ENCODE measurements at regions not wholly inside any gene's neighbourhood (a gene's known extent, or its start where the extent isn't known, plus 50 kb on each side); places are given as distances from the start of the nearest gene placed in this dataset. TPM values are rescaled to one million over a fixed set of nuclear protein-coding genes. Genes with fewer than 3 reads are reported as not detected.

GRCh38 chr6:127058936-127059335, 59.5 kb upstream of the RSPO3 start:
- no peak overlapping the region for H3K4me2 ChIP-seq (ENCODE audit: insufficient read depth, low read length)
- no peaks in the 10 kb centered on the region for H3K27me3 ChIP-seq (ENCODE audit: insufficient read depth, low read length)
- H3K4me1 ChIP-seq (ENCODE audit: insufficient read depth, low read length): peaks cover 8% of the 10 kb centered on the region
- no peak for TF ChIP-seq CTCF (IDR thresholded peaks at IDR 0.05; ENCODE audit: extremely low read depth, low read depth, low read length)
- no peak overlapping the region for H3K27ac ChIP-seq (ENCODE audit: low read depth, low read length)
- H3K9me3 ChIP-seq (ENCODE audit: low read depth, low read length): no peaks in the 10 kb centered on the region
- no peak overlapping the region for H3K4me3 ChIP-seq (ENCODE audit: insufficient read depth, low read length)
- no peaks in the 10 kb centered on the region for H3K36me3 ChIP-seq (ENCODE audit: insufficient read depth, low read length)
- no peaks in the 10 kb centered on the region for H3K79me2 ChIP-seq (ENCODE audit: insufficient read depth, low read length)
- DNase-seq (ENCODE audit: insufficient read length, low spot score, missing footprints): no peak
- no peak overlapping the region for H2AFZ ChIP-seq (ENCODE audit: low read length)
- H4K20me1 ChIP-seq (ENCODE audit: insufficient read depth, low read length): no peaks in the 10 kb centered on the region

Small RNA genes in the stretch of these regions (small RNA-seq; reads per million reads assigned to genes)
- gene MIR588: not detected
- gene RNU6-200P: not detected

All from osteoblast (primary cell).